GM23248 (cell line): ENCODE measurements at regions not wholly inside any gene's neighbourhood (a gene's known extent, or its start where the extent isn't known, plus 50 kb on each side); places are given as distances from the start of the nearest gene placed in this dataset.

Experiments used
- EZH2 ChIP-seq: fragments of 200-600 bp; sonication (generic); IDR thresholded peaks from 2 replicates; pipeline ENCODE4 v1.6.1; 2018; ENCODE audit warnings: antibody characterized with exemption, mild to moderate bottlenecking; ENCODE audit not compliant: insufficient read depth, poor library complexity, severe bottlenecking
- EZH2phosphoT487 ChIP-seq: fragments of 200-600 bp; sonication (generic); IDR thresholded peaks from 2 replicates; pipeline ENCODE4 v1.6.1; 2018; ENCODE audit warnings: antibody characterized with exemption, moderate library complexity, mild to moderate bottlenecking, low read depth; ENCODE audit not compliant: insufficient read depth

DNA sequence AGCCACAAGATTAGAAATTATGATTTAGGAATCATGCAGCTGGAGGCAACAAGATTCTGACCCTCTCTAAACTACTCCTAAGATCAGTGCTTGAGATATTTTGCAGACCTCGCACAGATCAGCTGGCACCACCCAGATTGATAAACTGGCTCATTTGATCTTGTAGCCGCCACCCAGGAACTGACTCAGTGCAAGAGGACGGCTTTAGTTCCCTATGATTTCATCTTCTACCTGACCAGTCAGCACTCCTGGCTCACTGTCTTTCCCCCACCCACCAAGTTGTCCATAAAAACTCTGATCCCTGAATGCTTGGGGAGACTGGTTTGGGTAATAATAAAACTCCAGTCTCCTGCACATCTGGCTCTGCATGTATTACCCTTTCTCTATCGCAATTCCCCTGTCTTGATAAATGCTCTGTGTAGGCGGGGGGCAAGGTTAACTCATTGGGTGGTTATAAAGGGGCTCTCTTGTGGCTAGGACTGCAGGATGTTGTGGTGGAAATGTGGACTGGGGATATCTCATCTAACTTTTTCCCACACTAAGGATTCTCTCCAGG lies 96.1 kb downstream of the ARL6IP6 start:
- no peak for TF ChIP-seq EZH2phosphoT487
- no peak for TF ChIP-seq EZH2
